Activated T-cell treated with anti-CD3 and anti-CD28 coated beads for 4 hours (primary cell): ENCODE measurements at regions not wholly inside any gene's neighbourhood (a gene's known extent, or its start where the extent isn't known, plus 50 kb on each side); places are given as distances from the start of the nearest gene placed in this dataset.

ENCODE experiments used
- DNase-seq: peaks from one replicate; pipeline ENCODE4 v3.0.0-alpha.2; 2020

DNA sequence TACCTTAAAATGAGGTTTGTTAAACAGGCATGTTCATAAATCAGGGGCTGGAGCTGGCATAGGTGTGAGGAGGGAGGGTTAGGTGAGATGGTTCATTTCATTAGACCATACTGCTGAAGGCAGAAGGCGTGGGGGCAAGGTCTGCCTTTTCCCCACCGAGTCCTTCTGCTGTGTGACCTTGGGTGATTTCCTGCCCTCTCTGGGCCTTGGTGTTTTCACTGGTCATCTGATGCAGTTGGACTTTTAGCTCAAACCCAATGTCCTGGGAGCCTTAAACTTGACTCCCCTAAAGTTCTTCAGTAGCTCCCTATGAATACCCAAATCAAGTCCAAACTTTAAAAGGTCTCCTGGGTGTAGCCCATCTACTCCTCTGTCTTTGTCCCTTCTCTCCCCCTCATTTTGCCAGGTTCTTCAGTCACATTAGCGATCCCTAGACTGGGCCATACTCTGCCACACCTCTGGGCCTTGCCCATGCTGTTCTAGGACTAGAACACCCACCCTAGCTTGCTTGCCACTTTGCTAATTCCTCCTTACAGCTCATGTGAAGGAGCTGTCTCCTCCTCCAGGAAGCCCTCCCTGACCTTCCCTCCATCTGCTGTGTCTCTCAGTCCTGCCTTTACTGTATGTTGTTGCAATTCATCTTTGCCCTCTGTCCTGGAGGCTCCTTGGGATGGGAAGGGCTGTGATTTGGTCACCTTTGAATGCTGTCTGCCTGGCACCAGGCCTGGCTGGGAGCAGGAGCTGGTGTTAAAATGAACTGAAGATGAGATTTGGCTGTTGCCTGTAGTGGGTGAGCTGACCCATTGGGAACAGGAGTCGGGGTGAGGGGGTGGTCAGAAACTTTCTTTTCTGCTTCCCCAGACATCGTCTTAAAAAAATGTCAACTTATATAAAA, 85.4 kb upstream of the HS6ST1 start:
- DNase-seq, result no peak

DNA sequence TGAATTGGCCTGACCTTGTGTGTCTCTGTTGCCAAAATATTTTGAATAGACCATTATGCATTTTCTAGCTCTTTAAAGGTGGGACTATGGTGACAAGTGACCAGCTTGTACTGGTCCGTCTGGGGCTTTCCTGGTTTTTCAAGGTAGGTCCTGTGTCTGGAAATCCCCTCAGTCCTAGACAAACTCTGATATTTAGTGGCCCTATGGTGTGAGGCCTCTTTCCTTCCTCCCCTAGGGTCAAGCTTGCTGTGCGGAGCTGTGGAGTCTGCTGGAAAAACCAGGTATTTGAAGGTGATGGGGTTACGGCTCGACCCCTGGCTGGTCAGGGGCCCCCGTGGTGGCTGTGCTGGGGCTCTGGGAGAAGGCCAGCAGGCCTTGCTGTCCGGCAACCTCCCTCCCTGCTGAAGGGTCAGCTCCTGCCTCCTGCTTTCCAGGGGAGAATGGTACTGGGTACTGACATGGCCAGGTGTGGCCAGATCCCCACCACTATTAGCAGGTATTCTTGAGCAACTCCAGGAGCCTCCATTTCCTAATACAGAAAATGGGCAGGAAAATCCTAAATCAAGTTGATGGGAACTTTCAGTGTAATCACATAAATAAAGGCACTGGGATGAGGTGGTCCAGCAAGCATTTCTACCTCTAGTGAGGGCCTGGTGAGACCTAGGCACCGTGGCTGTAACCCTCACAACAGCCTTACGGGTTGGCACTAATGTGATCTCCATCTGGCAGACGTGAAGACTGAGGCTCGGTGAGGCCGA, 86.2 kb upstream of the HS6ST1 start:
- no peak for DNase-seq

DNA sequence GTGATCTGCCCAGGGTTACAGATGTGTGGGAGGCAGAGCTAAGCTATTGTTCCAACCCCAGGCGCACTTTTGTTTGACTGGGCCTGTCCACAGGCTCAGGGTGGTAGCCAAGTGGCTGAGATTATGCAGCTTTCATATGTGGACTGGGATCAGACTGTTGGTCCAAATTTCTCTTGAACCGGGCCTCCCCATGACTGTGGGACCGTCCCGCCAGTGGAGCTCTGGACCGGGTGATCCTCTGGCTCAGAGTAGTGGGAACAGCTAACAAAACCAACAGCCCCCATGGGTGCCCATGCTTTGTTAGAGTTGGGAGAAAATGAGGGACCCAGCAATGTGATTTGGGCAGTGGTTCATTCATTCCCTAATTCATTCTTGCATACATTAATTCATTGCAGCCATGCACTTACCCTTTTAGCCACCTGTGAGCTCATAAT, 86.8 kb upstream of the HS6ST1 start:
- no peak for DNase-seq

- no peak for DNase-seq
Observed at GRCh38 chr2:128405981-128406613, 87.4 kb upstream of the HS6ST1 start.

GRCh38 chr2:128406736-128407554, 88.3 kb upstream of the HS6ST1 start:
- no peak for DNase-seq

DNA sequence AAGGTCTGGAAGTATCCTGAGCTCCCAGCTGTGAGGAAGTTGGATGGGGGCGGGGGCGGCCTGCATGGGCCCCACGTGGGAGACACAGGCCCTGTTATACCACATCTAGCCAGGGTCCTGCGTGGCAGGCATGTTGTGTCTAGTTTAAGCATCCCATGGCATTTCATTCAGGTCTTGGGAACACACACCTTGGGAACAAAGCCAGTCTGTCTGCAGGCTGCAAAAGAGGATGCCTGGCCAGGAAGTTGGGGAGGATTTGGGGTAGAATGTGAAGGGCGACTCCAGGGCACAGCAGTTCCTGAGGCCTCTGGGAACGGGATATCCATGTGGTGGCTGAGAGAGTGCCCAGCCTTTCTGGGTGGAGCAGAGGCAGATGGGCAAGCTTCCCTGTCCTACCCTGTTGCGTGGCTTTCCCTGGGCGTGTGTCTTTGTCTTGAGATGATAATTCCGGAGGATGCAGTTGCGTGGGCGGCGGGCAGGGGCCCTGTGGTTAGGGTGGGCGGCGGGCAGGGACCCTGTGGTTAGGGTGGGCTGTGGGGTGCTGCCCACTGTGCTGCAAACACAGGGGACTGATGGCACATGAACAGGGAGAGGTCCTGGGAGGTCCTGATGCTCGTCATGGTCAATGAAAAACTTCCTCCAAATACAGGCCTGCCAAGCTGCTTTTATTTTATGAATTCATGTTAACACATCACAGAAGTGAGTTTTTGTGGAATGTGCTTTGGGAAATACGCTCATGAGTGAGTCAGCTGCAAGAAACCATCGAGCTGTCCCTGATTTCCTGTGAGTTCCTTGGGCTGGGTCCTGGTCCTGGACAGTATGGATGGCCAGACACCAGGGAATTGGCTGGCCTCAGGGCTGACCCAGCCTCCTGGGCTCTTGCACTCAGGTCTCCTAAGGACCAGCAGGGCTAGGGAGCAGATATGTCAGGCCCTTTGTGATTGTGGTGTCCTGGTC, 90.0 kb upstream of the HS6ST1 start:
- no peak for DNase-seq

GRCh38 chr2:128409326-128410034, 90.8 kb upstream of the HS6ST1 start:
- DNase-seq, result no peak

GRCh38 chr2:128410035-128410757, 91.5 kb upstream of the HS6ST1 start:
- no peak for DNase-seq

- no peak for DNase-seq
Observed at GRCh38 chr2:128410758-128411215, 92.1 kb upstream of the HS6ST1 start.

DNA sequence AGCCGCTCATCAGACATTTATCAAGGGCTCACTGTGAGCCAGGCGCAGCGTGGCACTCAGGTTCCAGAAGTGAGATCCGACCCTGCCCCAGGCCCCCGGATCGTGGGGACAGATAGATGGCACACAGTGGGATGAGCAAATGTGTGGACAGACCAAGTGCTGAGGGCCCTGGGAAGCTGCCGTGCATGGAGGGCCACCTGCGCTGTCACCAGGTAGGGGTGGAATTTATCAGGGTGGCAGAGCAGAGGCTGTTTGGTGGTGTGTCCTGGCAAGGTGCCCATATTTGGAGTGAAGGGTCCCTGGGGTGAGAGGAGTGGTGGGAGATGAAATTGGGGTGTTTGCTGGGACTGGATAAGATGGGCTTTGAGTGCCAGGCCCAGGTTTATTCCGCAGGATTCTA, 92.8 kb upstream of the HS6ST1 start:
- DNase-seq, result no peak

GRCh38 chr2:128412181-128412871, 93.7 kb upstream of the HS6ST1 start:
- no peak for DNase-seq

- no peak for DNase-seq
Observed at GRCh38 chr2:128413014-128413717, 94.5 kb upstream of the HS6ST1 start.

GRCh38 chr2:128413718-128414341, 95.2 kb upstream of the HS6ST1 start:
- DNase-seq, result no peak

- no peak for DNase-seq
Observed at GRCh38 chr2:128414351-128414750, 95.7 kb upstream of the HS6ST1 start.

DNA sequence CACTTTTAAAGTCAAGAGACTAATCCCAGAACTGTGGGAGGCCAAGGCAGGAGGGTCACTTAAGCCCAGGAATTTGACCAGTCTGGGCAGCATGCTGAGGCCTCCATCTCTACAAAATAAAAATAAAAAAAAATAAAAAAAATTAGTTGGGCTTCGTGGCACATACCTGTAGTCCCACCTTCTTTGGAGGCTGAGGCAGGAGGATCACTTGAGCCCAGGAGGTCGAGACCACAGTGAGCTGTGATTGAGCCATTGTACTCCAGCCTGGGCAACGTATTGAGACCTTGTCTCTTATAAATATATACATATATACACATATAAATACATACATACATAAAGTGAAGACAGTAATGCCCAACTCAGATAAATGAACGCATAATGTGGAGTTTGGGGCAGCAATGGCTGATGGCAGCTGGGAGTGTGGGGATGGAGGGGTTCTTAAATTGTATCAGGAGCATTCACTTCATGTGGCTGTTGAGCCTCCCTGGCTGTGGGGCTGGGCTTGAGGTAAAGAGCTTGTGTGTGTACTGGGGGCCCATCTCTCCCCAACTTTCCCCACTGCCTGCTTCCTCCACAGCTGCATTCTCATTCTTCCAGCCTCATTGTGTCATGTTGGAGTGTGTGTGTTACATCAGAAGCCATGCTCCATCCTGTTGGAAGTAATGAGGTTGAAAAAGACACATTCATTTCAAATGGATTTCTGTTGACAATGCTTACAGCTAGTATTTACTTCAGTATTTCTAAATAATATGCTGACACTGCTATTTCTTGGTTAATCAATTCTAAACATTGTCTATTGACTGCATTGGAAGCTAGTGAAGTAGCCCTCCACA, 96.5 kb upstream of the HS6ST1 start:
- no peak for DNase-seq

DNA sequence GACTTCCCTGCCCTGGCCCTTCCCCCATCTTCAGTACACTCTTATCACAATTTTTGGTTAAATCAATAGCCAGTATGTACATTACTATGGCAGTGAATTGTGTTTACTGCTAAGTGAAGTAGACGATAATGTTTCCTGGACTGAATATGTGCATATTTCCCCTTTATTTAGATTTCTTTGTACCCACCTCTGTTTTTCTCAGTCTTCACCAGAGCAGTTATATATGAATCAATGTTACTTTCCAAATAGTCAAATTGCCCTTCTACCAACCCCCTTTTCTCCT, 97.1 kb upstream of the HS6ST1 start:
- no peak for DNase-seq

GRCh38 chr2:128416109-128416785, 97.6 kb upstream of the HS6ST1 start:
- no peak for DNase-seq
